NCI-H1417 (cell line): ENCODE measurements at regions not wholly inside any gene's neighbourhood (a gene's known extent, or its start where the extent isn't known, plus 50 kb on each side); places are given as distances from the start of the nearest gene placed in this dataset.

Source experiments
- DNase-seq, 3 experiments: peaks; one replicate each; lab custom pipeline; 2025; lab: John Stamatoyannopoulos, UW

DNA sequence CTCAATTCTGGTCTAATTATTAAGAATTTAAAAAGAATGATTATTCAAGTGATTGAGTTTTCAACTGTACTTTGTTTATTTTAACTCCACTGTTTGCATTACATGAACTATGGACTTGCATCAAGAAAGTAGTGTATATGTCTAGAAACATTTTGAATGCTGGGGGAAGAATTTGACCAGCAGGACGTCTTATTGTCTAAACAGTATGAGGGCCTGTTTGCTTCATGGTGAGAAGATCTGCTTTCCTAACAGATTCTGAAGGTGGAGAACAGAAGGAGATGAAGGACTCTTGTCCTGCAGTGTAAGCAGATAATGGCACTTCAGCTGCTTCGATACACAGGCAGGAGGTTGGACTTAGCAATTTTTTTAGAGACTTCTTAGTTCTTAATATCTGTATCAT is 176.0 kb downstream of the DACT1 start:
- DNase-seq: no peak

DNA sequence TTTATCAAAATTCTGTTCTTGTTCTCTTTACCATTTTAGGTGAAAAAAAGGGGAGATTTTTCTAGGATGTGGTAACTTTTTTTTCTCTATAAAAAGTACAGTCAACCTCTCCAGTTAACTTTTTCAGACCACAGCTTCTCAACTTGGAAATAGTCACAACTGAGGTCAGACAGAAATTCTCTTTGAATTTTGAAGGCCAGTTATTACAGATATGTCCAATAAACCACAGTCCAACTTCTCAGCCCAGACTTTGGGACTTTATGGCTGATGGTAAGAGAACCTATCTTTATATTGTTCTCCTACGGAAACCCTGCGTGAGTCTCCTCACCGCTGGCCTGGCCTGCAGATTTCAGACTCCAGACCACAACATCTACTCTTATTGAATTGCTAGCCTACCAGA is 176.7 kb downstream of the DACT1 start:
- DNase-seq: no peak

DNA sequence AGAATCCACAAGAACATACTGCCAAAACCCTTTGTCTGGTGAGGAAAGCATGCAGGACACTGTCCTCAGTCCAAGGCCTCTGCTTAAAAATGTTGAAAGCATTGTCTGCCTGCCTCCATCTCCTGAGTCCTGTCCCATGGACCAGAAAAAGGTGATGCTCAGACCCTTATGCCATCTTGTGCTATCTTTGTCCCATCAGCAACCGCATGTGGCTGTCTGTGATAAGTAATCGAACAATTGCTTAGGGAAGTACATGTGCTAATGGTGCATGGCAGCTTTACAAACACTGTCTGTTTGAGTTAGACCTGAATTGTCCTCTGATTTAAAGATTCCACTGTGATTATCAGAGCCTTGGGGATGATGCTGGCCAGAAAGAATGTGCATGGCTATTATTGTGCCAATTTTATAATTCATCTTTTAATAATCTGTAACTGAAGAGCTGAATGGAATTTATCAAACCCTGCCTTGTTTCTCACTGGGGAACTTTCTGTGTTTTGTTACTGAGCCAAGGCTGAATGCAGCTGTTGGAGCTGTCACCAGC is 177.5 kb downstream of the DACT1 start:
- DNase-seq: peak in 1 of 3 experiments; percentile 35

DNA sequence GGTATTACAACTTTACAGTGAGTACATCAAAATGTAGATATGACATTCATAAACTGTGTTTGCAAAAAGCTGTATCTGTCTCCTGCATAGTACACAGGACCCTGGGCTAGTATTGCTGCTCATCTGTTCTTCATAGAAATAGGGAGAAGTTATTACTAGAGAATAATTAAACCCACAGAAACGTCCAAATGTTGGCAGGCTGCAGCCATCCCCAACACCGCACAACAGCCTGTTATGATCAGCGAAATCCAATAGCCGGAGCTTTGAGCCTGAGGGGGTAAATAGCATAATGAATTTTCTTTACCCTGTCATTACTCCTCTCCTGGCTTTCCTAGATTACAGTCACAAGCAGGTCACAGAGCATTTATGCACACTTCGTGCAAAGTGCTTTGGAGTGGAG is 178.0 kb downstream of the DACT1 start:
- peak in 2 of 3 experiments; percentile 34 to 83 for DNase-seq

DNA sequence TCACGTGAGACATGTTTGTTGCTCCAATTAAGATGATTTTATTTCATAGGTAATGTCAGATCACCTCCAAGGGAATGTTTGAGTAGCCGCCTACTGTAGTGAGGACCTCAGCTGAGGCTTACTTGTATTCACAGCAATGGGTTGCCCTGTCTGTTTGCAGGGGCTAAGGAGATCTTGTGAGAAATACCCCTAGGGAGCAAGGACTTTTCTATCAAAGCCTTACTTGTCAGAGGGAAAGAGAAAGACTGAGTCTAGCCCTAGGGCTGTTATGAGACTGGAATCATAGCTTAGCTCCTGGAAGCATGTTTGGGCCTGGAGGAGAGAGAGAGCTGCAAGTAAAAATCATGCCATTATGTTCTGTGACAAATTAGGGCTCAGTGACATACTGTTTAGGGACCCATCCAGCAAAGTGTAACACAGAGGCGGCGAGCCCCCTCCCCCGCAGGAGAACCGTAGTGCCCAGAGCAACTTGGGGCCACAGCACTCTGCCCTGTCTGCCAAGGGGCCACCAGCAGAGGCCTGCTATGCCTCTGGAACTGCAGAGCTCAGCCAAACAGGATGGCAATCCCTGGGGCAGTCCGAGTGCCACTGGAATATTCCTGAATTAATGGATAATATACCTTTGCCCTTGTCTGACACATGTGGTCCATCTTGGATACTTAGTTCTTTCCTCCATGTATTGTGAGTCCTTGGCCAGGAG is 178.8 kb downstream of the DACT1 start:
- DNase-seq: no peak

DNA sequence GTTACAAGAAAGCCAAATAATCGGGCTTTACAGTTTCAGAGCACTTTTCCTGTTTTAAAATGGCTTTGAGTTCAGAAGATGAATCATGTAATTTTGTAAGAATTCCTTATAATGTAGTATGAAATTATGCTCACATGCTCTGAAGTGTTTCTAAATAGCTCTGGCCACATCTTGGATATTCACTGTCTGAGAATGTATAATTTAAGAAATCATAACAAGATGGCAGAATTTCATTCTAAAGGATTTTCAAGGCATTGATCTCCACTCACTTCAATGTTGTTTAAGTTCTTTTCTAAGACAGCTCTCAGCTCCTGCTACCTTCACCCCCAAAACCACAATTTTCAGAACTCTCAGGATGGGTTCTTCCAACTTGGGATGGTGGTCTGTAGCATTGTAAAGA is 180.1 kb downstream of the DACT1 start:
- no peak for DNase-seq

DNA sequence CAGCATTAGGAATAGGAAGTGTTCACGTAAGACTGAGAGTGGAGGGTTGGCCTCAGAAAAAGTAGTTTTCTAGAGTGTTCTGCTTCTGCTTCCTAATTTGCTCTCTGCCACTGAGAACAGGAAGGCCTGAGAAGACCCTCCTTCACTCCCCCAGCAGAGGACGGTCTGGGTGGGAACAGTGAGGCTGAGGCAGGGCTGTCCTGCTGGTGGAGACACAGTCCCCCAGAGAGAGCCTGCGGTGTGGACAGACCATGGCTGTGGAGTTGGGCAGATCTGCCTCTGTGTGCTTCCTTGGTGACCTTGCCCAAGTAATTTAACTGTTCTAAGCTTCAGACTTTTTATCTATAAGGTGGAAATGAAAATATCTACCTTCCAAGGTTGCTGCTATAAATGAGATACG is 182.3 kb downstream of the DACT1 start:
- no peak for DNase-seq

DNA sequence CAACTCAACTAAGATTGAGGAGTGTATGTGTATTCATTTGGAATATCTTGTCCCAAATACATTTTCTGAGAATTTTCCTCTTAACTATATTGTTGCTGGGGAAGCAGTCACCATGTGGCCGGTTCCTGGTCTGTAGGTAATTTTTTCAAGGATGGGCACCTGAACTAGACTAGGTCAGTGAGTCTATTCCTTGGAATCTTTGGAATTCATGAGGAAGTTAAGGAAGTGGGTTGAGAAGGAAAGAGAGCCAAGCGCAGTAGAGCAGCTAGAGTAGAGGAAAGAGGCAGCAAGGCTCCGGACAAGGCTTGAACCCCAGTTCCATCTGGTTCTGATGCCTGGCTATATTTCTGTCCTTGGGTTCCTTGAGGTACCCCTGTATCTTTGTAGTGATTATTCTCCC is 183.7 kb downstream of the DACT1 start:
- DNase-seq: no peak

DNA sequence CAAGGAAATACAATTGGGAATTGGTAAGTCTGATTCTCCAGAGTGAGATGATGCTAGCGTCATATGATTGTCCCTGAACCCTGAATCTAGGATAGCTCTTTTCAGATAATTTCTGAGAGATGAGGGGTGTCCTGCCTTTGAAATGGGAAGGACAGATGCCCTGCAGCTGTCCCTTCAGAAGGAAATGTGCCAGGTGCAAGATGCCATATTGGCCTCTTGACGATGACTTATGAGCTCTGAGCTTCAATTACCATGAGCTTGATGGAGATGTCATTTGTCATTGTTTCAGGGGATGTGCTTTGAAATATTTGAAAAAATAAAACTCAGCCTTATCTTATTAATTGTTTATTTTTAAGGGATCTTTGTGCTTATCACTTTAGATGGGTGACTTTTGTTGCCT is 185.1 kb downstream of the DACT1 start:
- peak; percentile 53 to 90 (median 81) for DNase-seq

DNA sequence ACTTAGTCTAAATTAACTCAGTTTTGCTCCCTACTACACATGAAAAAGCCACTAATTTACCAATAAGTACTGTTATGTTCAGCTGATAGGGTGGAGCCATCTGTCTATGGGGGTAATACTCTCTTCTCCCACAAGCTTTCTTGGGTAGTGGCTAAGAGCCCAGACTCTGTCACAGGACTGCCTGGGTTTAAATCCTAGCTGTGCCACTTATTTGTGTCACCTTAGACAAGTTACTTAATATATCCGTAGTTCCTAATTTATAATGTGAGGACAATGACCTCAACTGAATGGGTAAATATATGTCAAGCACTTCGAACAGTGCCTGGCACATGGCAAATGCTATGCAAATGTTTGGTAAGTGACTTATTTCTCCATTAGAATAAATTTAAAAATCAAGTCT is 185.6 kb downstream of the DACT1 start:
- peak in 2 of 3 experiments; percentile 45 to 81 for DNase-seq

DNA sequence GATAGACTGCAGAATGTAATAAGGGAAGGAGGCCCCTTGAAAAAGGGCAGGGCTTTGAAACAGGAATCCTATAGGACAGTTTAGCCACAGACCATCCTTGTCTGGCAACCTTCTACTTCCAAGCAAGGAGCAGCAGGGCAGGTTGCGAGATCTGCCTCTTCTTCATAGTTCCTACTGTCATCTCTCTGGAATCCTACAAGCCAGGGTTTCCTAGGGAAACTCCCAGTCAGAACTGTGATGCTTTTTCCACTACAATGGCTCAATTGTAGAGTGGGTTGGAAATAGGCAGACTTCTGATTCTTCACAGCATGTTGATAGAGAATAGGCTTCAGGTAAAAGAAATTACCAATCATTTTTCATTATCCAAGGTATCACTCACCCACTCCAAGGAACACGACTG is 186.3 kb downstream of the DACT1 start:
- DNase-seq: no peak

DNA sequence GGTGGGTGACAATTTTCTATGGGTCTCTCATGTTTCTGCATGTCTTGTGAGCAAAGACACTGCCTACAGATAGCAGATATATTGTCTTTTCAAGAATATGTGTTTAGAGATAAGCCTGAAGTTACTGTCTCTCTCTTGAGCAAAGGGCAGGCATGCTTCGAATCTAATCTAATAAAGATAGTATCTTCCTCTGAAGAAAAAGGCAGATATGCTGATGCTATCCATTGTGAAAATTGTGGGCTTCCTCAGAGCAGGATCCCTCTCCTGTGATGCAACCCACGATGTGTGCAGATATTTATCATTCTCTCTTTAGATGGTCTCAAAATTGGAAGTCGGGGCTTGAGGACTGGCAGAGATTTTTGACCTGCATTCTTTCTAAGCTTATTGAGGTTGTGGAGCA is 187.0 kb downstream of the DACT1 start:
- no peak for DNase-seq

DNA sequence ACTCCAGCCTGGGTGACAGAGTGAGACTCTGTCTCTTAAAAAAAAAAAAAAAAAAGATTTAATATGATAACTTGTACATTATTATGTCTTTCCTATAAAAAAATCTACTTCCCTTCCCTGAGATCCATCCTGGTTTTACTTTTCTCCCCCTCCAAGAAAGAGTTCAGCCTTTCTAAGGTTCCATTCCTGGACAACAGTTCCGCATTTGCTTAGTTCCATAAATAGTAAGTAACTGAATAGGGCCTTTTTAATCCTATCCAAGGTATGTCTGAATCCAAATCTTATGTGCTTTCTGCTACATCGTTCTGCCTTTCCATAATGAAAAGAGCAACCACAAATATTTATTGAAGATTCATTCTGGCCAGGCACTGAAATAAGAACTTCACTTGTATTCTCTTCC is 187.8 kb downstream of the DACT1 start:
- DNase-seq: no peak

DNA sequence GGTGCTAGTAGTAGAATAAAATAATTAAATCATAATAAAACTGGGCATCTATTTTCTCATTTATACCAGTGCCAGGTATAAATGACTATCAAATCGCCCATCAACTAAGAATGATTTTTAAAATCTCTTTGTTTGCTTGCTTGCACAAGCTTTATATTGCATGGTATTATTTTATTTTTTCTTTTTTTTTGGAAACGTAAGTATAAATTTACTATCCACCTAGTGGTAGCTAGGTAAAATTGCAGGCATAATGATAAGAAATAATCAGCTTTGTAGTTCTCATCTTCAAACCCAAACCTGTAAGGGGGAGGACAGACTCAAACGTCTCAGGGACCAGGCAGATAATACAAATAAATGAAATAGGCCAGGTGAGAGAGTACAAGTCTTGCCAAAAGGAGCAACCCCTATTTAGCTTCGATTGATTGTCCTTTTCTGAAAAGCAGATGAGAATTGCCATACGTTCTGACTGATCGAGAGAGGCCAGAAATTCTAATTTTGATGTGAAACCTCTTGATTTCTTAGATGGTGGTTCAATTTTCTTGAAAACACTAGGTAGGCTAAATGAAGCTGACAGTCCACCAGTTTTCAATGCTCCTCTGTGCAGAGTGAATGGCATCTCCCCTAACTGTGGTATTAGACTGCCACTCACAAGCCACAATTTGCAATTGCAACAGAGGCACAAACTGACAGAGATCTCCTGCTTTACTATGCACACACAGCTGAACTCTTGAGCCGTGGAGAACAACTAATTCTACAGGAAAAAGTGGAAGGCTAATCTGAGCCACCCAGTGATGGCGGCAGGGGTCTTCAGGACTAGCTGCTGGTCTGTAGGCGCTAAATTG is 189.3 kb downstream of the DACT1 start:
- no peak for DNase-seq

DNA sequence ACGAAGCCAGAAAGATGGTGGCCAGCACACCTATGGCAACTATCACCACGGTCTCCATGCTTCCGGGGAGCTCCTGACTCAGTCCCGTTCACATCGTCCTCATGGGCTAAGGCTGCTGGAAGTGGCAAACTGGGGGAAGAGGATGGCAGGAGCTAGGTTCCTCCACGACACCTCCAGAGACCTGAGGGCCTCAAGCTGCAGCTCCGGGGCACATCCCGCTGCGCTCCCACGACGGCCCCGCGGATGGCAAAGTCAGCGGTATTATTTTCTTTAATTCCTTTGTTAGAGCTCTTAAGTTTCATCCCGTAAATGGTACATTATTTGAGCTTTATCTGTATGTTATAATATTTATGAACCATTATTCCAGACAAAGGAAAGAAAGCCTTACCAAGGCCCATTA is 190.5 kb downstream of the DACT1 start:
- DNase-seq: no peak

DNA sequence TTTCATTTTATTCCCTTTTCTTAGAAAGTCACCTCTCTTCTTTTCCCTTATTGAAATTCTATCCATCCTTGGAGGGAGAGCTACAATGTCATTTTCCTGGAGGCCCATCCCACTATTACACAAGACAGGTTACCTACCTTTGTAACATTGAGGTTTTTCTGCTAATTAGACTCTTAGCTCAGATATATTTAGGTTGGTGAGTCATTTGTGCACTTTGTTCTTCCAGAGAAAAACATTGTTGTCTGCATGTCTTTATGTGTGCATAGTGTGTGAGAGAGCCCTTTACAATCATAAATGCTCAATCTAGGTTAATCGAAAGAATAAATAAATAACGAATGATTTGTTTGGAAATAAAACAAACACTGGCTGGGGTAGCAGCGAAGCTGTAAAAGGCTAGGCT is 191.8 kb downstream of the DACT1 start:
- DNase-seq: peak; percentile 52 to 87 (median 58)

DNA sequence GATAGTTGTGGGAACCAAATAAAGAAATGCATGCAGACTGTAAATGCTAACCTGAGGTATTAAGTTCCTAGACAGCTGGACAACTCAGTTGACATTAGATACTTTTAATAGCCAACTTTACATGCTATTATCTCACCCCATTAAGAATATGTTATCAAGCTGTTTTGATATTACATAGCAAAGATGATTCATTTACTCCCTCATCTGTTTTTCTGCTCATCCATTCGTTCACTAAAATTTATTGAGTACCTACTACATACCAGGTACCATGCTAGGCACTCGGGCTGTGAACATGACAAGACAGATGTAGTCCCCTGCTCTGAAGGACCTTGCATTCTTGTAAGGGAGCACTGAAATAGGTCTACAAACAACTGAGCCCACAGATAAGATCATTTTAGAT is 192.4 kb downstream of the DACT1 start:
- DNase-seq: no peak

DNA sequence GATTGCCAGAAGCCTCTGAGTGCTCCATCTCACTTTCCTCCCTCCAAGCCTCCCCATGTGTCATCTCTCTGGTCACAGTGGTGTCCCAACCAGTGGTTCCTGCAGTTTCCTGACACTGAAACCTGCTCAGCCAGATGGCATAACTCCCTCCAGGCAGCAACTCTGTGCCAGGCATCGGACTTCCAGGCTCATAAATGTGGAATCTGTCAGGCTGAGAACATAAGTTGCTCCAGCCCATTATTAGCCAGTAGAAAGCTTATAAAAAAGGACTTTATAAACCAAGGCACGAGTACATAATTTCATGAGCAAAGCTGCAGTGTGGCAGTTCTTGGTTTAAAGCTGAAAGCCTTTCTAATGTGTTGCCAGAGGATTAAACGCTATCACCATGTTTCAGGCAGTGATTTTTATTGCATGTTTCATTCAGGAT is 194.3 kb downstream of the DACT1 start:
- DNase-seq: peak in 2 of 3 experiments; percentile 34 to 59

DNA sequence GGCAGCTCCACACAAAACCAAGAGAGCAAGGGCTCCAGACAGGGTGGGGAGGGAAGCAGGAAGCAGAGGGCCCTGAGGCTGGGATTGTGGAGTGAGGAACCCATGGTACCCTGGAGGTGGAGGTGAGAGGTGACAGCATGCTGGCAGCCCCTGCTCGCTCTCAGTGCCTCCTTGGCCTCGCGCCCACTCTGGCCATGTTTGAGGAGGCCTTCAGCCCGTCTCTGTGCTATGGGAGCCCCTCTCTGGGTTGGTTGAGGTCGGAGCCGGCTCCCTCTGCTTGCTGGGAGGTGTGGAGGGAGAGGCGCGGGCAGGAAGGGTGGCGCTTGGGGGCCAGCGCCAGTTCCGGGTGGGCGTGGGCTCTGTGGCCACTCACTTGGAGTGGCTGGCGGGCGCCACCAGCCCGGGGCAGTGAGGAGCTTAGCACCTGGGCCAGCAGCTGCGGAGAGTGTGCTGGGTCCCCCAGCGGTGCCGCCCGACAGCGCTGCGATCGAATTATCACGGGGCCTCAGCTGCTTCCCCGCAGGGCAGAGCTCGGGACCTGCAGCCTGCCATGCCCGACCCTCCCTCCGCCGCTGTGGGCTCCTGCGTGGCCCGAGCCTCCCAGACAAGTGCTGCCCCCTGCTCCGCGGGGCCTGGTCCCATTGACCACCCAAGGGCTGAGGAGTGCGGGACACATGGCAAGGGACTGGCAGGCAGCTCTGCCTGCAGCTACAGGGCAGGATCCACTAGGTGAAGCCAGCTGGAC is 196.0 kb downstream of the DACT1 start:
- DNase-seq: no peak

DNA sequence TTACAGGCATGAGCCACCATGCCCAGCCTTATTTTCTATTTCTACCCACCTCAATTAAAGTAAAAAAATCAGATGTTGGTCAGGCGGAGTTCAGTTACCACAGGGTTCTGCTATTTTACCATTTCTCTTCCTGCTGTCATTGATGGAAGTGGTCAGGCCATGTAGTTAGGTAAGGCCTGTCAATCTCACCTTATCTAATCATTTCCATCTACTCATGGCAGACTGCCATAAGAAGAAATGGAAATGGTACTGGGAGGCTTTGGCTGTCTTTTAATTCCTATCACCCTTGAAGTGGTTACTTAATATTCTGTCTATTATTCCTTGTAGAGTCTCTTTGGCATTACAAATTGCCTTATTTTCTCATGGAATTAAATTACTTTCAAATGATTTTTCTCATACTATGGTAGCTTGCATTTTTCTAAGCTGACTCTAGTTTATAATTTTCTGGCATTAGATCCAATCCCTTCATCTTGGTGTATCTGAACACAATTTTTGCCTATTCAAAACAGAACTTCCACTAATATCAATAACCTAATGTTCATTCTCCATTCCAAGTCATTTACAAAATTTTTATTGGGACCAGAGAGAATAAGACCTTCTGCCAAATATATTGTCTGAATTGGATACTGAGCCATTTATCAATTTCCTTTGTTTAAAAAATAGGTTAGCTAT is 198.7 kb downstream of the DACT1 start:
- no peak for DNase-seq

DNA sequence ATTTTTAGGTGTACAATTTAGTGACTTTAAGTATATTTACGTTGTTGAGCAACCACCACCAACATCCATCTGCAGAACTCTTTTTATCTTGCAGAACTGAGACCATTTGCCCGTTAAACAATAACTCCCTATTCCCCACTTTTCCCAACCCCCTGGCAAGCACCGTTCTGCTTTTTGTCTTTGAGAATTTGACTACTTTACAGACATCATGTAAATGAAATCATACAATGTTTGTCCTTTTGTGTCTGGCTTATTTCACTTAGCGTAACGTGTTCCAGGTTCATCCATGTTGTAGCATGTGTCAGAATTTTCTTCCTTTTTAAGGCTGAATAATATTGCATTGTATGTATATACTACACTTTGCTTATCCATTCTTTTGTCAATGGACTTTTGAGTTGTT is 201.5 kb downstream of the DACT1 start:
- DNase-seq: no peak

DNA sequence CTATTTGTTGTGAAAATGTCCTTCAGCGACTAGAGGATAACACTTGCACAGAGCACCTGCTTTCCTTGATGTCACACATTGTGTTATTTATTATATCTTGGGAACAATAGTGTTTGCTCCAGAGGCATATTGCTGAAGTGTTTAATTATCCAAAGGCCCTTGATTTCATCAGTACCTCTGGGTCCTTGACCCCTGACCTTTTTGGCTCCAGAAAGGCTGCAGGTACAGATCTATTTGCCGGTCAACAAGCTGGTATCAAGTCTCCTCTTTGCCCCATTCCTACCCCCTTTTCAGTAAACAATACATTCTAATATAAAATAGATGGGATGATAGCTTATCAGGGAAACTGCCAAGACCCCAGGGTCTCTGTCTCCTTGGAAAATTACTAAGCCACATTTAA is 206.8 kb downstream of the DACT1 start:
- peak; percentile 55 to 93 (median 80) for DNase-seq
